Activated CD4-positive, alpha-beta T cell treated with anti-CD3 and anti-CD28 coated beads, Interleukin-10, Interleukin-2, amounts not matched to agents 100 ng/mL and 50 ng/mL, durations not matched to agents 16 hours and 8 hours (primary cell): ENCODE measurements at regions not wholly inside any gene's neighbourhood (a gene's known extent, or its start where the extent isn't known, plus 50 kb on each side); places are given as distances from the start of the nearest gene placed in this dataset.

Experiments
- DNase-seq: peaks from one replicate; pipeline ENCODE4 v3.0.0-alpha.2; 2020

DNA sequence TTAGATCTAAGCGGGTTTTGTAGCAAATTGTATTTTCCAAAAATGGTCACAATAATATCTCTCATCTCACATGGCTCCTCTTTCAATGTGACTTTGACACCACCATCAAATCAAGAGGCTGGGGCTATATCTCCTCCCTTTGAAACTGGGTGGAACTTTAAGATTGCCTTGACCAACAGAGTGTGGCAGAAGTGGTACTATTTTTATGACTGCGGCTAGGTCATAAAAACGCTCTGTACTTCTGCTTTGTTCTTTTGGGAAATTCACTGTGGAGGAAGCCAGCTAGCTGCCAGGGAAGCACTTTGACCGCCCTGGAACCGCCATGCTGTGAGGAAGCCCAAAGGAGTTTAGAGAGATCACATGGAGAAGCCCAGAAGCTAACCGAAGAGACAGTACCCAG, 50.7 kb upstream of the ACOT11 start:
- no peak for DNase-seq

DNA sequence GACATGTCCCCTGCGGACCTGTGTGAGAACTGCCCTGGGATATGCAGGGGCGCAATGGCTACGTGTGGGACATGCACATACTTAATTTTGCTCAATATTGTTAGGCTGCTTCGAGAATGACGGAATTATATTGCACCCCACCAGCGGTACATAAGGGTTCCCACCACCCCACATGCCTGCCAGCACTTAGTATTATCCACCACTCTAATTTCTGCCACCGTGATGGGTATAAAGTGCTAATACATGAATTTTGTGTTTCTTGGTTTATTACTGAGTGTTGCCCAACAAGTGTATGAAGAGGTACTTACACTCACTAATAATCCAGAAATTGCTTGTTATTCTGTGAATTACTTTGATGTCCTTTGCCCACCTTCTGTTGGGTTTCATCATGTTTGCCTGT, 52.1 kb upstream of the ACOT11 start:
- DNase-seq: no peak

GRCh38 chr1:54493608-54494007, 54.4 kb upstream of the ACOT11 start:
- no peak for DNase-seq

DNA sequence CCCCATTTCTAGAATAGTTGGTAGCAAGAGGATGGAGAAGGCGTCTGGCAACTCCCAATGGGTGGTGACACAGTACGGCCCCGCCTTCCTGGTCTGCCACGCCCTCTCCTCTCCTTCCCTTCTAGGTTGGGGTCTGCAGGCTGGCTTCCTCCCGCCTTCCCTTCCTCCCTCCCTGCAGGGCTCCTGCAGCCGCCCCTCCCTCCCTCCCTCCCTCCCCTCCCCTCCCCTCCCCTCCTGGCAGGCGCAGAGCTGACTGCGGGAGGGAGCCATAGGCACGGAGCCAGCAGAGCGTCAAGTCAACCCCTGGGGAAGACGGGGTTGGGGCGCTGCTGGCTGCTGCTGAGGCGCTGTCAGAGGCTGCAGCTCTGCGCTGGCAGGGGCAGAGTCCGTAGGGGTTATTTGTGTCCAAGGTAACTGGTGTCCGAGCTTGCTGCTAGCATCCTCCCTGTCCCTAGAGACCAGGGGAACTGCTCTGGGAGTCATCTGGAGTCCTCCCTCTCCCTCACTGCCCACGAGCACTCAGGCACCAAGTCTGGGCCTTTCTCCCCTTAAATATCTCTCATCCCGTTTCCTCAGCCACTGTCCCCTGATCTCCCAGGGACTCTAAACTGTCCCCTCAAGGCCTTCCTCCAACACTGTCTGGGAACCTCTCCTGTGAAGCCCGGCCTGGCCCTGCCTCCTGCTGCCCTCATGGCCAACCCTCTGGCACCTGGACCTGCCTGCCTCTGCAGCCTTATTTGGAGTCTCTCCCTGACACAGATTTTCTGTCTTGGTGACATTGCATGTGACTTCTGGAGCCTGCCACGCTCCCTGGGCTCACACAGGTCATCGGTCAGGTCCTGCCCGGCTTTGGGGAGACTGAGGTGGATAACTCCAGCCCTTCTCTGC, 57.4 kb upstream of the ACOT11 start:
- DNase-seq: no peak

DNA sequence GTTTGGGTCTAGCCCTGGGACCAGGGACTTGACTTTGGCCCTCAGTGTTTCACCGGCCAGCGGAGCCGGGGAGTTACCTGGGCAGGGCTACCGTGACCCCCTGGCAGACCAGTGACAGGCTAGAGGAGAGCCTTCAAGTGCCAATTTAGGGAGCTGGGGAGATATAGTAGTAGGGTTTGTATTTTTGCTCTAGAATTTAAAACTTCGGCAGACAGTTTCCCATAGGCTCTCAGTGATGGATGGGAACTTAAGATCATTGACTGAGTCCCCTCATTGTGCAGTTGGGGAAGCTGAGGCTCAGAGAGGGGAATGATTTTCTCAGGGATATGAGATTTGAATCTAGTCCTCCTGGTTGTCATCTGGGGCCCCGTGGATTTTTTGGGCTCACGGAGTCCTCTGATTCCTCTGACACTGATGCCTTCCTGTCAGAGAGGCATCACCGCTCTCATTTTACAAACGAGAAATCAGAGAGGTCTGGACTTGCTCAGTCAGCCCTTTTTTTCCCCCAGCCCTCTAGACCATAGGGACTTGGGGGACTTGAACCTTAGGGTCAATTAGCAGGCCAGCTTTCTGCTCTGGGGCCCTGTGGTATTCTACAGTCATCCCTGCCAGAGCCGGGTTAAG, 58.3 kb upstream of the ACOT11 start:
- DNase-seq: no peak

DNA sequence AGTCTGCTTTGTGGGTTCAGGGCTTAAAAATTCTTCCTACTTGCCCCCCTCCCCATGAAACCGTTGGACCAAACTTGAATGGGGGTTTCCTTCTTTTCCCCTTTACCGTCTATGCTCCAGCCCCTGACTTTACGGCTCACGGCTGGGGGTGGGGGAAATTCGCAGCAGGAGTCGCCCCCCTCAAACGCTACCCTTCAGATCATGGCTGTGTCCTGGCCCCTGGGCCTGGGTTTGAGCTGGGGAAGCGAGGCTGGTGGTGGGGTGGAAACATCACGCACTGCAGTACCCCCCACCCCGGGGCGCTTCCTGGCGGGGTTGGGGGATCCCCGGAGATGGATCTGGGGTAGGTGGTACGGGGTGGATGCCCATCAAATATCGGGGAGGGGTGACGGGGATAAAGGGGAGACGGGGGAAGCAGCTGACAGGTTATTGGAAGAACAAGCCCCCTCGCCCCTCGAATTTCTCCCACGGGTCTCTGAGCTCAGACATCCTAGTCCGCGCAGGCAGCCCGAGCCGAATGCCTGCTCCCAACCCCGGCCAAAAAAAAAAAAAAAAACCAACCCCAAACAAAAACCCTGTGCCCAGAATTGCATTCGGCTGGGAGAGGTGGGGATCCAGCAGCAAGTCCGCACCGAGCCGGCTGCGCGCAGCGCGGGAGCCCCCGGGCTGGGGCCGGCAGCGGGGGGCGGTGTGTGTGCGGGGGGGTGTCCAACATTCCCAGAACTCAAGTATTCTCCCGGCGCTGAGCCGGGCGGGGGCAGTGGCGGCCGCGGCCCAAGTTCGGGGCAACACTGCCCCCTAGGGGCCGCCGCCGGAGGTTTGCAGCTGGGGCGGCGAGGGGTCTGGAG, 59.0 kb upstream of the ACOT11 start:
- DNase-seq: peak; percentile 67

DNA sequence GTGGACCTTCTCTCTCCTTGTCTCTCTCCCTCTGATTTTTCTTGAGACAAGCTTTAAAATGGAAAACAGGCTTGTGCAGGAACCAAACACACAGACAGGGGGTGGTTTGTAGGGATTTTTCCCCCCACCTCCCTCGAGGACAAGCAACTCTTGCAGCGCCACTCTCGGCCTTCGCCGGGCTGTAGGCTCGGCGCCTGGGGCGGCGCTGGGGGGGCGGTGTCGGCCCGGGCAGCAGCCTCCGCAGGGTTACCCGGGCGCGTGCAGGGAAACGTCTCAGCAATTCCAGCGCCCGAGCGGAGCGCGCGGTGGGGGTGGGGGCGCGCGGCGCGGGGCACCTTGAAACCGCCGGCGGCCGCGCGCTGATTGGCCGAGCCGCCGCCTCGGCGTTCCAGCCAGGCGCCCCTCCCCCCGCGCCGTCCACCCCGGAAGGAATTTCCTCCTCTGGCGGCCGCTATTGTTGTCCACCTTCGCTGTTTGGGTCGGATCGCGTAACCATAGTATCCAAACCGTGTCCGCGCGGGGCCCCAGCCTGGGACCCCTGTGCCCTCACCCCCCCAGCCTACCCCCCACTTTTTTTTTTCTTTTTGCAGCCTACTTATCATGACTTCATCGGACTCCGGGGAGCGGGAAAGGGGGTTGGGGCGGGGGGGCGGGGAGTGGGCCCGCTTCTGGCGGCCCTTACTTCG, 59.8 kb upstream of the ACOT11 start:
- DNase-seq: peak; percentile 70

GRCh38 chr1:54487571-54488050, 60.4 kb upstream of the ACOT11 start:
- DNase-seq: no peak

- DNase-seq: no peak
These were observed 61.1 kb upstream of the ACOT11 start for GRCh38 chr1:54486907-54487306.

- no peak for DNase-seq
These were observed 62.6 kb upstream of the ACOT11 start for GRCh38 chr1:54485416-54485815.

GRCh38 chr1:54483875-54484437, 64.1 kb upstream of the ACOT11 start:
- DNase-seq: no peak

DNA sequence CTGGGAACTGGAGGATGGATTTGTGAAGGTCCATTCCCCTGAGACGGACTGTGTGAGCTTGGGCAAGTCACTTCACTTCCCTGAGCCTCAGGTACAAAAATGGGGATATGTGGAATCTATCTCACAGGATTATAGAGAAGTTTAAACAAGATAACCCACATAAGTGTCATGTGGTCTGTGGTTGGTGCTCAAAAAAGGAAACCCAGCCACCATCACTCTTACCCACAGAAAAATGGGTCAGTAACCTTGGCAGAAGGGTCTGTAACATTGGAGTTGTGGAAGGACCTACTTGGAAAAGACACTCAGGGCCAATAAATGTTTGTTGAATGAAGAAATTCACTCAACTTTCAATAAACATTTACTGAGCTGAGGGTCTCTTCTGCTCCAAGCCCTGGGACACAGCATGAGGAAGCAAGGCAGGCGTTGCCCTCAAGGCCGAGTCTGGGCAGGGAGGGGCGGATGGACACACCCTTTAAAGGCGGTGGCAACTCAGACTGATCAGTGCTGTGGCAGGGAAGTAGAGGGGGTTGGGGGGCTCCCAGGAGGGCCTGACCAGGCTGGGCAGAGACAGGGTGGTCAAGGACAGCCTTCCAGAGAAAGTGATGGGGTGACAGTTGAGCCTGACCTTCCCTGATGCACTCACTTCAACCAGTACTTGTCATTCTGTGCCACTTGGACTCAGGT, 66.7 kb upstream of the ACOT11 start:
- DNase-seq: no peak

DNA sequence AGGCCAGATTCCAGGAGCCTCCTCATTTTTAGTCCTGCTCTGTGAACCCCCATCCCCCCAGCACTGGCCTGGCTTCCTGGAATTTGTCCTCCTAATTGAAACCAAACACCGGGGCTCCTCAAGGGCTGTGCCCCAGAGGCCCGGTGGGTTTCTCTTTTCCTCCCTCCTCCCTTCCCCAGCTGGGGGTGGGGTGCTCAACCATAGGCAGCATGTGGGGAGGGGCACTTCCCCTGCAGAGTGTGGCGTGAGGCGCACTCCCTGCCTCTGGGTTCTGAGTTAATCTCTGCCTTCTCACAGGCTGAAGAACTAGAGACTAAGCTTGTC, 67.5 kb upstream of the ACOT11 start:
- no peak for DNase-seq

- DNase-seq: no peak
These were observed 68.0 kb upstream of the ACOT11 start for GRCh38 chr1:54479841-54480524.

DNA sequence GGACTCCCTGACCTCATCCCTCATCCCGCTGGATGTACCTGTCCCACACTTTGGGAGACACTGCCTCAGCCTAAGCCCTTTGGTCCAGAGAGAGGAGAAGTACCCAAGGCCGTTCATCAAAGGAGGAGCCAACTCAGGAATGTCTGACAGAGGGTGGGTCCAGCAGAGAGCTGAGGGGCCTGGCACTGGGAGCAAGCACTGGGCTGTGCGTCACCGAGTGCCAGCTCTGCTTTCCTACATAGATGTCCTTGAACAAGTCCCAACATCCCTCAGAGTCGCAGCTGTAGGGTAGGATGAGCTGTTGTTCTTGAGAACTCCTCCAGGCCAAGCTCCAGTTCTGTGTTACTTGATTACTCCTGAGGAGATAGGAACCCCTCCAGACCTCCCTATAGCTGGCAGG, 68.8 kb upstream of the ACOT11 start:
- no peak for DNase-seq

DNA sequence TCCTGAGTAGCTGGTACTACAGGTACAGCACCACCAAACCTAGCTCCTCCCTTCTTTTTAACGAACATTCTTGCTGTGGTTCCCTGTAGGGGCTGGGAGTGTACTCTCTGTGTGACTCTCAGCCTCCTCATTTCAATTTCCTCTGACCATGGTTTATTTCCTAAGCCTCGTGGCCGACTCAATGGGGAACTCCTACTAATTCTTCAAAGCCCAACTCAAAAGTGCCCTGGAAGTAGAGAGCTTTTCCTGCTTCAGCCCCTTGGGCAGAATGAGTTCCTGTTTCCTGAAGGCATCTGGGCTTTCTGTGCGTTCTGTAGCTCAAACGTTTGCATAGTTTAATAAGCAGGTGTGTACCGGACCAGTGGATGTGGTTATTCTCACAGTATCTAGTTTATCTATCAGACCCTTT, 70.9 kb upstream of the ACOT11 start:
- DNase-seq: no peak

DNA sequence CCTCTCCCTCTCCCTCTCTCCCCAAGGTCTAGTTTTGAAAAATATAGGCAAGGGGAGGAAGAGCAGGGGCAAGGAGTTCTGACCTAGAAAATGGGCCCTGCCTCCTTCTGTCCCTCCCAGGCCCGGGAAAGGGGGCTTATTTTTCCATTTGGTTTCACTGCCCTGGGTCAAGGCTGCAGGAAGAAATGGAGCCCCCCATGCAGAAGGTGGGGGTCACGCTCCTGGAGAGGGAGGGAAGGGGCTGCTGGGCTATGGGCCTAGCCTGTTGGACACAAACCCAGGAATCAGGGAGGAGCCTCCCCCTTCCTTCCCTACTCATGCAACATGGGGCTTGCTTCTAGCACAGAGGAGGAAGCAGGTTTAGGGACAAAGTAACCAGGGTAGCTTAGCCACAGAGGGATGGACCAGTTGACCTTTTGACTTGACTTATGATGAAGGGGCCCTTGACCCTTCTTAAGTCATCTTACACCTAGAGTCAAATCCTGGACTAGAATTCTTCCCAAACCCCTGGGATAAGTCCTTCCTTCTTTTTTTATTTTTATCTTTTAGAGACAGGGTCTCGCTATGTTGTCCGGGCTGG, 70.4 kb upstream of the SSBP3 start:
- DNase-seq: no peak

- DNase-seq: no peak
These were observed 69.8 kb upstream of the SSBP3 start for GRCh38 chr1:54475946-54476516.

DNA sequence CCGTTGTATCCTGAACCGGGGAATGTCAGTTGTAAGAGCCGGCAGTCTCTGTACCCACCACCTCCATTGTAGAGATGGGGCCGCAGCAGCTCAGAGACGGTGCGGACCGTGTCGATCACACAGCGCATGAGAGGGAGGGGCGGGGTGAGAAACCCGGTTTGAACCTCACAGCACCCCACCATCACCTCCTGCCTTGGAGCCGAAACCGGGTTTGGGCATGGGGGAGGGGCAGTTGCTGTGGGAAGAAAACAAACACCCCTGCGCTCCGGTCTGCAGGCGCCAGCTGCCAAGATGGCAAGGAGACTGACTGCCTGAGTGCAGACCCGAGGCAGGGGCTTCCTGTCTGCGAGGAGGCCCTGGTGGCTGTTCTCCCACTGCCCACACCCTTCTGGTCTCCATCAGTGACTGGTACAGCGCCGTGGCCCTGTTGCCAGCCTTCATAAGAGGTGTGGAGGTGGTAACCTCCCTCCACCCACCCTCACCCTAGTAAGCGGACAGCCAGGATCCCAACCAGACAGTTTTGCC, 69.2 kb upstream of the SSBP3 start:
- DNase-seq: no peak
